GM10266 (cell line): ENCODE measurements at regions not wholly inside any gene's neighbourhood (a gene's known extent, or its start where the extent isn't known, plus 50 kb on each side); places are given as distances from the start of the nearest gene placed in this dataset.
A peak's percentile ranks its signal among the peaks of the same experiment; 100 is the strongest.
"Not testable (repeated sequence)": the region's sequence is repeated elsewhere in the genome, so short reads cannot be mapped to it uniquely, and the experiment has no call there.

Experiments used
- DNase-seq: peaks from one replicate; pipeline ENCODE4 v3.0.0; 2012; ENCODE audit errors: extremely low spot score
- CTCF ChIP-seq: IDR thresholded peaks from 2 replicates; pipeline ENCODE4 v1.5.1; 2012; ENCODE audit warnings: mild to moderate bottlenecking, low read depth; ENCODE audit not compliant: control insufficient read depth, insufficient read depth; ENCODE audit errors: missing control alignments

DNA sequence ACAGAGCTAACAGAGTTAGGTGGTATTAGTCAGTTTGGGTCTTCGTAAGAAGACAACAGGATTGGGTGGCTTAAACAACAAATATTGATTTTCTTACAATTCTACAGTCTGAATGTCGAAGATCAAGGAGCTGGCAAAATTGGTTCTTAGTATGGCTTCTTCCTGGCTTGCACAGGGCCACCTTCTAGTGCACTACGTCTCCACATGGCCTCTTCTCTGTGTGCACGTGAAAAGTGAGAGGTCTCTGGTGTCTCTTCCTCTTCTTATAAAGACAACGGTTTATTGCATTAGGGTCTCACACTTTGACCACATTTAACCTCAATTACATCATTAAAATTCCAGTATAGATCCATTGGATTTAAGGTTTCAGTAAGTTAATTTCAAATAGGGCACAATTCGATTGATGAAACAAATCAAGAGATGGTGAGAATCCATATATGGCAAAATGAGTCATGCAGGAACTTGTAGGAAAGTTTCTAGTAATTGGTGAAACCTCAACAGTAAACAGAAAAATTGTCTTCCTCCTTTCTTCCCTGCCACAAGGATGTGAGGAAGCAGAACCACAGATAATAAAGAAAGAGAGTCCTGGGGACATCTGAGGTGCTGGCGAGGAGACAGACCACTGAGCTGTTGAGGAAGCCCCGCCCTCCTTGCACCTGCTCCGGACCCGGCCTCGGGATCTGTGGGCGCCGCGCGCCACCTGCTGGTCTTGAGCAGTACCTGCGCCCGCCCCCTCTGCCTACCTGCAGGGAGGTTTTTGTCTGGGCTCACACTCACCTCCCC lies 846.7 kb downstream of the TMEM121 start:
- peak; percentile 93 for TF ChIP-seq CTCF
- DNase-seq, result peak; percentile 80

DNA sequence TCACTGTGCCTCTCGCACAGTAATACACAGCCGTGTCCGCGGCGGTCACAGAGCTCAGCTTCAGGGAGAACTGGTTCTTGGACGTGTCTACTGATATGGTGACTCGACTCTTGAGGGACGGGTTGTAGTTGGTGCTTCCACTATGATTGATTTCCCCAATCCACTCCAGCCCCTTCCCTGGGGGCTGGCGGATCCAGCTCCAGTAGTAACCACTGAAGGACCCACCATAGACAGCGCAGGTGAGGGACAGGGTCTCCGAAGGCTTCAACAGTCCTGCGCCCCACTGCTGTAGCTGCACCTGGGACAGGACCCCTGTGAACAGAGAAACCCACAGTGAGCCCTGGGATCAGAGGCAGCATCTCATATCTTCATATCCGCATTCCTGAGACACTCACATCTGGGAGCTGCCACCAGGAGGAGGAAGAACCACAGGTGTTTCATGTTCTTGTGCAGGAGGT lies 847.3 kb downstream of the TMEM121 start:
- DNase-seq, result not testable (repeated sequence)
- TF ChIP-seq CTCF, result peak; percentile 10

- no peak for DNase-seq
- TF ChIP-seq CTCF, result no peak
Measured at GRCh38 chr14:106377432-106377831, 851.0 kb downstream of the TMEM121 start.

- peak; percentile 32 for DNase-seq
- peak; percentile 51 for TF ChIP-seq CTCF
Measured at GRCh38 chr14:106378191-106378590, 851.8 kb downstream of the TMEM121 start.

GRCh38 chr14:106380740-106381139 lies 854.4 kb downstream of the TMEM121 start:
- no peak for DNase-seq
- TF ChIP-seq CTCF, result no peak

GRCh38 chr14:106389186-106389585 lies 862.8 kb downstream of the TMEM121 start:
- DNase-seq, result not testable (repeated sequence)
- peak; percentile 16 for TF ChIP-seq CTCF

DNA sequence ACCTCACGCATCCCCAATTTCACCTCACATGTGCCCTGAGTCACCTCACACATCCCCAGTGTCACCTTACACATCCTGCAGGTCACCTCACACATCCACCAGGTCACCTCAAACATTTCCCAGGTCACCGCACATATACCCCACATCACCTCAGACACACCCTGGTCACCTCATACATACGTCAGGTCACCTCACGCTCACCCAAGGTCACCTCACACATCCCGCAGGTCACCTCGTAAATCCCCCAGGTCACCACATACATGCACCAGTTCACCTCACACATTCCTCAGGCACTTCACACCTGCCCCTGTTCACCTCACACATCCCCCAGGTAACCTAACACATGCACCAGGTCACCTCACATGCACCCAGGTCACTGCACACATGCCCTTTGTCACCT lies 864.0 kb downstream of the TMEM121 start:
- no peak for TF ChIP-seq CTCF
- no peak for DNase-seq
